CD4-positive, alpha-beta T cell (primary cell): ENCODE measurements at regions not wholly inside any gene's neighbourhood (a gene's known extent, or its start where the extent isn't known, plus 50 kb on each side); places are given as distances from the start of the nearest gene placed in this dataset.

Source experiments
- ATAC-seq: fragments of 200-7000 bp; cut with Tn5 transposase; one replicate; pipeline ENCODE4 v1.10.0; 2022; ENCODE audit warnings: mild to moderate bottlenecking; ENCODE audit not compliant: poor library complexity
- CTCF ChIA-PET: fragments of 350-600 bp; sonication (Branson Sonifier 250); formaldehyde crosslinking; loops from one replicate; lab custom pipeline; 2021; ENCODE audit warnings: antibody characterized with exemption, inconsistent platforms; lab: Charles Lee
- POLR2A ChIA-PET: fragments of 350-600 bp; sonication (Branson Sonifier 250); formaldehyde crosslinking; loops from one replicate; lab custom pipeline; 2021; ENCODE audit warnings: antibody characterized with exemption, inconsistent platforms; lab: Charles Lee
- DNase-seq, 14 experiments: peaks; one replicate each; pipeline ENCODE4 v3.0.0-alpha.2; 2013 to 2020; ENCODE audit warnings: mixed read lengths in 2 of 14
- H3K27ac ChIP-seq, 2 donors: one replicate each; pipeline versions ENCODE4 v1.5.1 to v1.7.0; 2013; ENCODE audit warnings: low read length in 2 of 2, low read depth in 1 of 2, mild to moderate bottlenecking in 1 of 2
- H3K27me3 ChIP-seq, 2 experiments: 1 replicate in 1 of 2; 2 replicates in 1 of 2; pipeline versions ENCODE4 v1.6.1 to v1.7.0; 2013; ENCODE audit warnings: low read length in 2 of 2, control low read depth in 1 of 2, mild to moderate bottlenecking in 1 of 2, moderate library complexity in 1 of 2; ENCODE audit not compliant: insufficient read depth in 2 of 2, control insufficient read depth in 1 of 2
- H3K36me3 ChIP-seq: one replicate; pipeline ENCODE4 v1.6.1; 2013; ENCODE audit warnings: low read length, control low read depth; ENCODE audit not compliant: insufficient read depth
- H3K4me1 ChIP-seq: one replicate; pipeline ENCODE4 v1.6.1; 2013; ENCODE audit warnings: low read length, control low read depth; ENCODE audit not compliant: insufficient read depth
- H3K4me3 ChIP-seq: one replicate; pipeline ENCODE4 v1.5.1; 2013; ENCODE audit warnings: mild to moderate bottlenecking, low read length, moderate library complexity
- H3K9me3 ChIP-seq, 2 experiments: 1 replicate in 1 of 2; 2 replicates in 1 of 2; pipeline versions ENCODE4 v1.6.1 to v1.7.0; 2013; ENCODE audit warnings: low read length in 2 of 2, mild to moderate bottlenecking in 2 of 2, control low read depth in 1 of 2, moderate library complexity in 1 of 2; ENCODE audit not compliant: control insufficient read depth in 1 of 2, insufficient read depth in 1 of 2
- H3K27ac Mint-ChIP-seq: one replicate; pipeline ENCODE4 v1.8.0; 2020; ENCODE audit warnings: mixed read lengths
- H3K27me3 Mint-ChIP-seq: one replicate; pipeline ENCODE4 v1.8.0; 2021; ENCODE audit warnings: mixed read lengths
- H3K36me3 Mint-ChIP-seq: one replicate; pipeline ENCODE4 v1.8.0; 2021; ENCODE audit warnings: low read depth, mixed read lengths
- H3K4me1 Mint-ChIP-seq: one replicate; pipeline ENCODE4 v1.8.0; 2021; ENCODE audit warnings: low read depth, mixed read lengths
- H3K4me3 Mint-ChIP-seq: one replicate; pipeline ENCODE4 v1.8.0; 2020; ENCODE audit warnings: mild to moderate bottlenecking, mixed read lengths
- H3K9me3 Mint-ChIP-seq: one replicate; pipeline ENCODE4 v1.8.0; 2020; ENCODE audit warnings: mixed read lengths
- intact Hi-C, 2 experiments: fragments of 100-400 bp; cut with DNase I in 1 of 2; cut with micrococcal nuclease in 1 of 2; formaldehyde crosslinking; loops; one replicate each; pipeline versions ENCODE4 v1.15.1 to v1.9.0; 2023 to 2025; cut with DNase I, micrococcal nuclease
- TF ChIP-seq, protein P1 (sequence below): fragments of 200-600 bp; IDR thresholded peaks from one replicate; pipeline ENCODE4 v1.8.0; 2022; ENCODE audit warnings: antibody characterized with exemption, mild to moderate bottlenecking

DNA sequence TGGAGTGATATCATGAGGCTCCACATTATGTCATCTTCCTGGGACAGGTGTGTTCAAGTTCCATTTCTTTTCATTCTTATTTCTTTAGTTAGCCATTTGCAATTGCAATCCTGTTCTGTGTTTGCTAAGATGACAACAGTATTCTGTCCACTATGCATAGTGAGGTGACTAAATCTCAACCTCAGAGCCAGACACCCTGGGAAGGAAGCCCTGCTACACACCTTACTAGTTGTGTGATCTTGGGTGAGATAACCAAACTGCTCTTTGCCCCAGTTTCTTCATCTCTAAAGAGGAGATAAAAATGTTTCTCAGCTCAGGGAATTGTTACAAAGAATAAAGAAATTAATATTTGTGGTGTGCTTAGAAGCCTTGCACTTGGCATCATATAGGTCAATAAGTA, 215.1 kb upstream of the RPS23 start:
- no peak overlapping the region for H3K27ac Mint-ChIP-seq
- no peaks in the 10 kb centered on the region for H3K4me1 ChIP-seq
- POLR2A ChIA-PET: no interaction called here
- TF ChIP-seq, protein P1, sequence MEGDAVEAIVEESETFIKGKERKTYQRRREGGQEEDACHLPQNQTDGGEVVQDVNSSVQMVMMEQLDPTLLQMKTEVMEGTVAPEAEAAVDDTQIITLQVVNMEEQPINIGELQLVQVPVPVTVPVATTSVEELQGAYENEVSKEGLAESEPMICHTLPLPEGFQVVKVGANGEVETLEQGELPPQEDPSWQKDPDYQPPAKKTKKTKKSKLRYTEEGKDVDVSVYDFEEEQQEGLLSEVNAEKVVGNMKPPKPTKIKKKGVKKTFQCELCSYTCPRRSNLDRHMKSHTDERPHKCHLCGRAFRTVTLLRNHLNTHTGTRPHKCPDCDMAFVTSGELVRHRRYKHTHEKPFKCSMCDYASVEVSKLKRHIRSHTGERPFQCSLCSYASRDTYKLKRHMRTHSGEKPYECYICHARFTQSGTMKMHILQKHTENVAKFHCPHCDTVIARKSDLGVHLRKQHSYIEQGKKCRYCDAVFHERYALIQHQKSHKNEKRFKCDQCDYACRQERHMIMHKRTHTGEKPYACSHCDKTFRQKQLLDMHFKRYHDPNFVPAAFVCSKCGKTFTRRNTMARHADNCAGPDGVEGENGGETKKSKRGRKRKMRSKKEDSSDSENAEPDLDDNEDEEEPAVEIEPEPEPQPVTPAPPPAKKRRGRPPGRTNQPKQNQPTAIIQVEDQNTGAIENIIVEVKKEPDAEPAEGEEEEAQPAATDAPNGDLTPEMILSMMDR: no peak
- no peaks in the 10 kb centered on the region for H3K9me3 ChIP-seq
- H3K4me1 Mint-ChIP-seq: no peaks in the 10 kb centered on the region
- CTCF ChIA-PET: no interaction called here
- H3K27ac ChIP-seq: no peak overlapping the region
- no peaks in the 10 kb centered on the region for H3K36me3 Mint-ChIP-seq
- no peaks in the 10 kb centered on the region for H3K27me3 Mint-ChIP-seq
- DNase-seq: no peak
- no peak overlapping the region for H3K4me3 ChIP-seq
- H3K4me3 Mint-ChIP-seq: no peak overlapping the region
- ATAC-seq: no peak
- H3K9me3 Mint-ChIP-seq: no peaks in the 10 kb centered on the region
- H3K27me3 ChIP-seq: no peaks in the 10 kb centered on the region
- H3K36me3 ChIP-seq: no peaks in the 10 kb centered on the region
- intact Hi-C loops: loop anchor here in 1 of 2 experiments (10.0 kb wide), 1 partner anchor 138 kb away; no protein-coding TSS in a partner anchor

DNA sequence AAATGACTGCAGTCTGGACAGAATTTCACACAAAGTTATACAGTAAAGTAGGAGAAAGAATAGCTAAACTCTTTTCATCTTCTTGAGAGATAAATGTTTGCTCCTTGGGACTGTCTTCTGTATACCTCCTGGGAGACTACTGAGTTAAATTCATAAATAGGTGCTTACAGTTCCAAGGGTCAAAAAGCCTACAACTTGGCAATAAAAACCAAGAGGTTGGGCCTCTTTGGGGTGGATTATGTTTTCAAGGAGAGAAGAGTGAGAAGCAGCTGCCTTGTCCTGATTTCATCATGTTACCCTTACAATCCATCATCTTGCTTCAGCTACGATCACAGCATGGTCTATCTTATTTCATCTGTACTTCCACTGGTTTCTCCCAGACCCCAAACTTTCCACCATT, 213.2 kb upstream of the RPS23 start:
- Histone ChIP-seq H3K4me1 (no peaks in the 10 kb centered on the region), H3K27ac (no peak overlapping the region), H3K27me3 (no peaks in the 10 kb centered on the region), H3K36me3 (no peaks in the 10 kb centered on the region), H3K4me3 (no peak overlapping the region), H3K9me3 (no peaks in the 10 kb centered on the region)
- POLR2A ChIA-PET: no interaction called here
- Mint-ChIP-seq H3K4me1 (no peaks in the 10 kb centered on the region), H3K27ac (no peak overlapping the region), H3K36me3 (no peaks in the 10 kb centered on the region), H3K27me3 (no peaks in the 10 kb centered on the region), H3K4me3 (no peak overlapping the region), H3K9me3 (no peaks in the 10 kb centered on the region)
- intact Hi-C loops: loop anchor here in 1 of 2 experiments (10.0 kb wide), 1 partner anchor 137 kb away; no protein-coding TSS in a partner anchor
- DNase-seq (no peak), ATAC-seq (no peak)
- TF ChIP-seq, protein P1: no peak
- CTCF ChIA-PET: no interaction called here

DNA sequence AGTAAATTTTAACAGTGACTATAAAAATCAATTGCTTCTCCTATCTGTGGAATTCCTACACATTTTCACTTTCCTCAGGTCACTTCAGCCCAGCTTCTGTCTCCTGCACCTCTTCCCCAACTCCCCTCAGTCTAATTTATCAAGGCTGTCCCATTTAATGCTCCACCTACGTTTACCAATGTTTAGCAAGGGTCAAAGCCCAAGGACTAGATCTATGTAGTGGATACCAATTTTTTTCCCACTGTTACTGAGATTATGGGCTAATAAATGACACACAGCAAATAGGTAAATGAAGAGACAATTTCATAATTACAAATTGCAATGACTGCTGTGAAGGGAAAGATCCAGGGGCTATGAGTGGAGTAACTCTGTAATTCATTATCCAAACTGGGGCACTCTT, 211.5 kb upstream of the RPS23 start:
- TF ChIP-seq, protein P1: no peak
- Histone ChIP-seq H3K27me3 (no peaks in the 10 kb centered on the region), H3K36me3 (no peaks in the 10 kb centered on the region), H3K4me3 (no peak overlapping the region), H3K9me3 (no peaks in the 10 kb centered on the region), H3K4me1 (no peaks in the 10 kb centered on the region), H3K27ac (no peak overlapping the region)
- Mint-ChIP-seq H3K4me3 (no peak overlapping the region), H3K27ac (no peak overlapping the region), H3K9me3 (no peaks in the 10 kb centered on the region), H3K4me1 (no peaks in the 10 kb centered on the region), H3K27me3 (no peaks in the 10 kb centered on the region), H3K36me3 (no peaks in the 10 kb centered on the region)
- ATAC-seq (no peak), DNase-seq (no peak)
- CTCF ChIA-PET: no interaction called here
- intact Hi-C loops: loop anchor here in 1 of 2 experiments (10.0 kb wide), 1 partner anchor 135 kb away; no protein-coding TSS in a partner anchor
- POLR2A ChIA-PET: no interaction called here
